A673 (cell line): ENCODE measurements at regions not wholly inside any gene's neighbourhood (a gene's known extent, or its start where the extent isn't known, plus 50 kb on each side); places are given as distances from the start of the nearest gene placed in this dataset.

ENCODE experiments used
- CTCF ChIP-seq: fragments of 300-800, 200-600 bp; sonication (generic); conservative IDR thresholded peaks from 2 replicates; pipeline ENCODE4 v1.5.1; 2017; ENCODE audit warnings: low read depth, mild to moderate bottlenecking, antibody characterized with exemption, low read length, moderate library complexity, mixed read lengths
- EZH2 ChIP-seq: fragments of 200-600 bp; sonication (generic); IDR thresholded peaks from 2 replicates; pipeline ENCODE4 v1.6.1; 2017; ENCODE audit warnings: borderline replicate concordance, low read depth, mild to moderate bottlenecking, mixed read lengths, antibody characterized with exemption, low read length; ENCODE audit not compliant: poor library complexity, severe bottlenecking

- TF ChIP-seq EZH2 (no peak), CTCF (no peak)
Observed at GRCh38 chr6:130598021-130598989, 228.9 kb upstream of the SMLR1 start.
